K562 (cell line): ENCODE measurements at regions not wholly inside any gene's neighbourhood (a gene's known extent, or its start where the extent isn't known, plus 50 kb on each side); places are given as distances from the start of the nearest gene placed in this dataset.

ENCODE experiments used
- ATAC-seq: fragments of 200-7000 bp; cut with Tn5 transposase; 3 replicates; pipeline ENCODE4 v1.9.1; 2020; ENCODE audit warnings: moderate library complexity
- BruUV-seq: library from RNA; stranded (reverse); fragments of 400-500 nt; replicated peaks from 2 replicates; lab custom pipeline; 2021; lab: Mats Ljungman, UMichigan
- CTCF ChIA-PET: fragments of 300-600 bp; formaldehyde crosslinking; extraction: SDS; loops from one replicate; lab custom pipeline; 2021; ENCODE audit warnings: low intra/inter-chr PET ratio; lab: Yijun Ruan, JAX
- POLR2A ChIA-PET: fragments of 300-600, 350-650 bp; sonication (Branson Sonifier 250); formaldehyde crosslinking; extraction: SDS; loops from one replicate; lab custom pipeline; 2021; ENCODE audit warnings: antibody characterized with exemption, inconsistent platforms; lab: Yijun Ruan, JAX
- DNase-seq, 4 experiments: peaks; one replicate each; pipeline versions ENCODE4 v3.0.0 to v3.0.0-alpha.2; 2011 to 2018; ENCODE audit warnings: low spot score in 3 of 4, mixed read lengths in 3 of 4; ENCODE audit errors: extremely low read depth in 1 of 4
- FAIRE-seq: peaks from 2 replicates; lab custom pipeline; 2011; peaks lifted over from hg19 to GRCh38; lab: Jason Lieb, UNC
- H2AFZ ChIP-seq: 2 replicates; pipeline ENCODE4 v1.6.0; 2011; ENCODE audit warnings: low read depth, low read length, control low read depth, inconsistent platforms
- H3K27ac ChIP-seq: fragments of 200-600 bp; 3 replicates; pipeline ENCODE4 v1.8.0; 2011; ENCODE audit warnings: low read depth, mild to moderate bottlenecking, control low read depth, inconsistent platforms, low read length, moderate library complexity, mixed read lengths; ENCODE audit errors: extremely low read depth
- H3K27me3 ChIP-seq, 2 experiments: fragments of 300-600 bp in 1 of 2; 2 replicates in 1 of 2; 3 replicates in 1 of 2; pipeline versions ENCODE4 v1.6.0 to v1.8.0; 2011; ENCODE audit warnings: inconsistent platforms in 2 of 2, low read length in 2 of 2, mild to moderate bottlenecking in 1 of 2, mixed read lengths in 1 of 2, moderate library complexity in 1 of 2; ENCODE audit not compliant: control insufficient read depth in 2 of 2, insufficient read depth in 2 of 2
- H3K36me3 ChIP-seq: fragments of 300-600 bp; 3 replicates; pipeline ENCODE4 v1.8.0; 2011; ENCODE audit warnings: mild to moderate bottlenecking, low read length, inconsistent platforms; ENCODE audit not compliant: control insufficient read depth, insufficient read depth
- H3K4me1 ChIP-seq, 2 experiments: fragments of 200-600 bp in 1 of 2; replicated peaks in 1 of 2; 2 replicates in 1 of 2; 3 replicates in 1 of 2; pipeline versions ENCODE4 v1.5.1 to v1.8.0; 2011; ENCODE audit warnings: inconsistent platforms in 2 of 2, low read length in 2 of 2, mild to moderate bottlenecking in 1 of 2, mixed read lengths in 1 of 2, moderate library complexity in 1 of 2; ENCODE audit not compliant: control insufficient read depth in 2 of 2, insufficient read depth in 2 of 2
- H3K4me2 ChIP-seq: 2 replicates; pipeline ENCODE4 v1.6.1; 2011; ENCODE audit warnings: low read length, control low read depth, inconsistent platforms, mixed read lengths; ENCODE audit not compliant: insufficient read depth
- H3K4me3 ChIP-seq: fragments of 200-600 bp; sonication (generic), shearing (Covaris generic); 2 replicates; pipeline ENCODE4 v1.5.1; 2016; ENCODE audit warnings: control low read depth, inconsistent platforms
- H3K79me2 ChIP-seq: fragments of 200-600 bp; 3 replicates; pipeline ENCODE4 v1.8.0; 2011; ENCODE audit warnings: low read length, inconsistent platforms; ENCODE audit not compliant: control insufficient read depth, insufficient read depth
- H3K9ac ChIP-seq, 2 experiments: 2 replicates each; pipeline versions ENCODE4 v1.6.0 to v1.6.1; 2011; ENCODE audit warnings: low read depth in 2 of 2, low read length in 2 of 2, control low read depth in 1 of 2, inconsistent platforms in 1 of 2, mild to moderate bottlenecking in 1 of 2, mixed read lengths in 1 of 2; ENCODE audit not compliant: insufficient read depth in 1 of 2
- H3K9me1 ChIP-seq: one replicate; pipeline ENCODE4 v1.6.0; 2011; ENCODE audit warnings: inconsistent platforms, mild to moderate bottlenecking, low read length, moderate library complexity; ENCODE audit not compliant: control insufficient read depth, insufficient read depth
- H3K9me3 ChIP-seq: replicated peaks from 2 replicates; pipeline ENCODE4 v1.5.1; 2011; ENCODE audit warnings: low read depth, low read length, inconsistent platforms; ENCODE audit not compliant: control insufficient read depth, insufficient read depth
- H4K20me1 ChIP-seq: replicated peaks from 2 replicates; pipeline ENCODE4 v1.6.1; 2011; ENCODE audit warnings: low read length, inconsistent platforms, mixed read lengths; ENCODE audit not compliant: control insufficient read depth, insufficient read depth
- ARID1B ChIP-seq: fragments of 450-650 bp; IDR thresholded peaks from 2 replicates; pipeline ENCODE4 v1.6.1; 2016; ENCODE audit warnings: antibody characterized with exemption, mild to moderate bottlenecking, inconsistent platforms
- CBX1 ChIP-seq: sonication (generic); IDR thresholded peaks from 2 replicates; pipeline ENCODE4 v1.6.1; 2016; ENCODE audit warnings: antibody characterized with exemption, low read depth, mild to moderate bottlenecking
- FOXJ3 ChIP-seq: sonication (generic); formaldehyde crosslinking; IDR thresholded peaks from 2 replicates; pipeline ENCODE4 v1.4.0; 2020; ENCODE audit warnings: mild to moderate bottlenecking, missing genetic modification reagents
- KDM2B ChIP-seq: fragments of 250-450 bp; sonication (Bioruptor Pico); IDR thresholded peaks from 2 replicates; pipeline ENCODE4 v1.8.0; 2021; ENCODE audit warnings: mild to moderate bottlenecking, moderate library complexity
- NCOA4 ChIP-seq: fragments of 450-650 bp; IDR thresholded peaks from 2 replicates; pipeline ENCODE4 v1.6.1; 2018; ENCODE audit warnings: mild to moderate bottlenecking; ENCODE audit not compliant: partially characterized antibody
- NFXL1 ChIP-seq: fragments of 450-650 bp; formaldehyde crosslinking; IDR thresholded peaks from 2 replicates; pipeline ENCODE4 v1.4.0; 2021; ENCODE audit warnings: mild to moderate bottlenecking
- PHB2 ChIP-seq: fragments of 450-650 bp; IDR thresholded peaks from 2 replicates; pipeline ENCODE4 v1.6.1; 2017; ENCODE audit warnings: low read depth
- PRMT5 ChIP-seq: sonication (generic); formaldehyde crosslinking; IDR thresholded peaks from 2 replicates; pipeline ENCODE4 v1.5.0; 2020; ENCODE audit warnings: missing genetic modification reagents
- SIRT6 ChIP-seq: IDR thresholded peaks from one replicate; pipeline ENCODE4 v1.6.1; 2012; ENCODE audit warnings: low read depth, mild to moderate bottlenecking, control low read depth, inconsistent platforms, low read length, moderate library complexity
- WGBS: fragments of 100-300 bp; shearing (Covaris generic); methylation state at CpG from one replicate; pipeline ENCODE4 v1.1.6; 2016; ENCODE audit warnings: low coverage, mixed read lengths; ENCODE audit not compliant: insufficient coverage; ENCODE audit errors: missing lambda C conversion rate; 5-methylcytosine and 5-hydroxymethylcytosine counted together
- in situ Hi-C: fragments of 300-500 bp; cut with MboI; formaldehyde crosslinking; loops from 4 replicates; pipeline ENCODE4 v1.15.0; 2018; ENCODE audit warnings: inconsistent platforms, mixed read lengths
- intact Hi-C: fragments of 100-400 bp; cut with micrococcal nuclease; formaldehyde crosslinking; loops from 2 replicates; pipeline ENCODE4 v1.14.2; 2022
- TF ChIP-seq, protein P1 (sequence below): fragments of 450-650 bp; IDR thresholded peaks from 2 replicates; pipeline ENCODE4 v1.6.1; 2018; ENCODE audit warnings: mild to moderate bottlenecking, low read depth; ENCODE audit not compliant: partially characterized antibody
- TF ChIP-seq, protein P2 (sequence below): IDR thresholded peaks from 3 replicates; pipeline ENCODE4 v1.6.1; 2011; ENCODE audit warnings: borderline replicate concordance, mild to moderate bottlenecking; ENCODE audit not compliant: insufficient read length, insufficient read depth
- TF ChIP-seq, protein P3 (sequence below): sonication (generic); formaldehyde crosslinking; IDR thresholded peaks from 2 replicates; pipeline ENCODE4 v1.8.0; 2022; ENCODE audit warnings: mild to moderate bottlenecking, missing genetic modification reagents

DNA sequence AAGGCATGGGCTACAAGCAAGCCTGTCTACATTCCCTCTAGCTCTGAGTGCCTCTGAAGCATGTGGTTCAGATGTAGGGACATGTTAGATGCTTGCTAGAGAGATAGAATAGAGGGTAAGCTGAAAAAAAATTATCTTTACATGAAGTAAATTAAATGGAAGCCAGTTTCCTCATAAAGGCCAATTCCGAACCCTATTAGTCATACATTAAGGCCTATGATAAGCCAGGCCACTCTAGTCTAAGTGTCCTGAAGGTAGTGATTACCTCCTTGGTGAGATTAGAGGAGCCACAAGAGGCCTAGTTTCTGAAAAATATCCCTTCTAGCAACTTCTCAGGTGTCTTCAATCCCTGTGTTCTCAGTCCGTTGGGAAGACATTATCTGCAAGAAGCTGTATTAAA is 72.4 kb upstream of the NPAS2 start:
- Histone ChIP-seq H3K4me2 (no peak overlapping the region), H3K4me1 (no peaks in the 10 kb centered on the region), H3K27ac (no peak overlapping the region), H2AFZ (no peak overlapping the region), H3K9me1 (no peaks in the 10 kb centered on the region), H3K4me3 (no peak overlapping the region), H3K9ac (no peak overlapping the region), H4K20me1 (no peaks in the 10 kb centered on the region), H3K79me2 (no peaks in the 10 kb centered on the region), H3K36me3 (no peaks in the 10 kb centered on the region), H3K9me3 (no peaks in the 10 kb centered on the region), H3K27me3 (peaks cover 3 to 19% of the 10 kb centered on the region in 2 experiments; a peak in 3 of 5 replicates)
- ChIA-PET POLR2A (no interaction called here), CTCF (no interaction called here)
- in situ Hi-C loops (no loop called here), intact Hi-C loops (no loop called here)
- BruUV-seq: no TSS peak
- no peak for TF ChIP-seq KDM2B (CRISPR knock-in tag)
- TF ChIP-seq, protein P1, sequence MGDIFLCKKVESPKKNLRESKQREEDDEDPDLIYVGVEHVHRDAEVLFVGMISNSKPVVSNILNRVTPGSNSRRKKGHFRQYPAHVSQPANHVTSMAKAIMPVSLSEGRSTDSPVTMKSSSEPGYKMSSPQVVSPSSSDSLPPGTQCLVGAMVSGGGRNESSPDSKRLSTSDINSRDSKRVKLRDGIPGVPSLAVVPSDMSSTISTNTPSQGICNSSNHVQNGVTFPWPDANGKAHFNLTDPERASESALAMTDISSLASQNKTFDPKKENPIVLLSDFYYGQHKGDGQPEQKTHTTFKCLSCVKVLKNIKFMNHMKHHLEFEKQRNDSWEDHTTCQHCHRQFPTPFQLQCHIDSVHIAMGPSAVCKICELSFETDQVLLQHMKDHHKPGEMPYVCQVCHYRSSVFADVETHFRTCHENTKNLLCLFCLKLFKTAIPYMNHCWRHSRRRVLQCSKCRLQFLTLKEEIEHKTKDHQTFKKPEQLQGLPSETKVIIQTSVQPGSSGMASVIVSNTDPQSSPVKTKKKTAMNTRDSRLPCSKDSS: no peak
- no peak for TF ChIP-seq CBX1
- TF ChIP-seq NCOA4: no peak
- no peak for TF ChIP-seq FOXJ3 (CRISPR knock-in tag)
- TF ChIP-seq NFXL1 (CRISPR knock-in tag): no peak
- TF ChIP-seq, protein P2, sequence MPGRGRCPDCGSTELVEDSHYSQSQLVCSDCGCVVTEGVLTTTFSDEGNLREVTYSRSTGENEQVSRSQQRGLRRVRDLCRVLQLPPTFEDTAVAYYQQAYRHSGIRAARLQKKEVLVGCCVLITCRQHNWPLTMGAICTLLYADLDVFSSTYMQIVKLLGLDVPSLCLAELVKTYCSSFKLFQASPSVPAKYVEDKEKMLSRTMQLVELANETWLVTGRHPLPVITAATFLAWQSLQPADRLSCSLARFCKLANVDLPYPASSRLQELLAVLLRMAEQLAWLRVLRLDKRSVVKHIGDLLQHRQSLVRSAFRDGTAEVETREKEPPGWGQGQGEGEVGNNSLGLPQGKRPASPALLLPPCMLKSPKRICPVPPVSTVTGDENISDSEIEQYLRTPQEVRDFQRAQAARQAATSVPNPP: no peak
- no peak for TF ChIP-seq PRMT5
- no peak for TF ChIP-seq SIRT6
- no peak for TF ChIP-seq PHB2
- TF ChIP-seq, protein P3, sequence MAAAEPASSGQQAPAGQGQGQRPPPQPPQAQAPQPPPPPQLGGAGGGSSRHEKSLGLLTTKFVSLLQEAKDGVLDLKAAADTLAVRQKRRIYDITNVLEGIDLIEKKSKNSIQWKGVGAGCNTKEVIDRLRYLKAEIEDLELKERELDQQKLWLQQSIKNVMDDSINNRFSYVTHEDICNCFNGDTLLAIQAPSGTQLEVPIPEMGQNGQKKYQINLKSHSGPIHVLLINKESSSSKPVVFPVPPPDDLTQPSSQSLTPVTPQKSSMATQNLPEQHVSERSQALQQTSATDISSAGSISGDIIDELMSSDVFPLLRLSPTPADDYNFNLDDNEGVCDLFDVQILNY: no peak
- TF ChIP-seq ARID1B: no peak
- no peak for DNase-seq
- no peak for FAIRE-seq
- no peak for ATAC-seq
- 0% methylated on average over 2 of the region's 2 CpGs for WGBS
